Breast epithelium (tissue), 3 donors: ENCODE measurements at regions not wholly inside any gene's neighbourhood (a gene's known extent, or its start where the extent isn't known, plus 50 kb on each side); places are given as distances from the start of the nearest gene placed in this dataset.

Experiments
- POLR2A ChIP-seq: fragments of 450-650 bp; IDR thresholded peaks from one replicate; pipeline ENCODE4 v1.6.1; 2016; ENCODE audit warnings: antibody characterized with exemption, mild to moderate bottlenecking, moderate library complexity
- POLR2AphosphoS5 ChIP-seq, 3 donors: sonication (generic); formaldehyde crosslinking; IDR thresholded peaks; one replicate each; pipeline ENCODE4 v1.6.1; 2017; ENCODE audit warnings: antibody characterized with exemption in 3 of 3
- TF ChIP-seq, protein P1 (sequence below), 3 donors: fragments of 450-650 bp; IDR thresholded peaks; one replicate each; pipeline ENCODE4 v1.5.1; 2016 to 2017; ENCODE audit warnings: antibody characterized with exemption in 3 of 3, mild to moderate bottlenecking in 3 of 3, moderate library complexity in 3 of 3

DNA sequence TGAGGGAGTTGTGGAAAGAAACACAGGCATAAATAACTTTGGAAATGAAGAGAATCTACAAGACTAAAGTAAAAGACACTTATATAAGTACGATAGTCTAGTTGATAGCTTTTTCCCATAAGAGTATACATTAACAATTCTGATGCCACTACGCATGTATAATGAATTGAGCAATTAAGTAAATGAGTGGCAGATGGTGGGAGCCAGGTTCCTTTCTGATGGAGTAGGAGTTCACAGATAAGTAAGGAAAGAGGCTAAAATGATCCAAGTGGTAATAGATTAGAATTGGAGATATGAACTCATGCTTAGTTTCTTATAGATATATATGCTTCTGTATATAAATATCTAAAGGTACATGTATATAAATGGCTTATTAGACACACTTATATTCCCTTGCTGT lies 368.3 kb downstream of the FAM181B start:
- TF ChIP-seq POLR2A (no peak), POLR2AphosphoS5 (IDR thresholded peaks at IDR 0.05) (no peak)
- TF ChIP-seq, protein P1, sequence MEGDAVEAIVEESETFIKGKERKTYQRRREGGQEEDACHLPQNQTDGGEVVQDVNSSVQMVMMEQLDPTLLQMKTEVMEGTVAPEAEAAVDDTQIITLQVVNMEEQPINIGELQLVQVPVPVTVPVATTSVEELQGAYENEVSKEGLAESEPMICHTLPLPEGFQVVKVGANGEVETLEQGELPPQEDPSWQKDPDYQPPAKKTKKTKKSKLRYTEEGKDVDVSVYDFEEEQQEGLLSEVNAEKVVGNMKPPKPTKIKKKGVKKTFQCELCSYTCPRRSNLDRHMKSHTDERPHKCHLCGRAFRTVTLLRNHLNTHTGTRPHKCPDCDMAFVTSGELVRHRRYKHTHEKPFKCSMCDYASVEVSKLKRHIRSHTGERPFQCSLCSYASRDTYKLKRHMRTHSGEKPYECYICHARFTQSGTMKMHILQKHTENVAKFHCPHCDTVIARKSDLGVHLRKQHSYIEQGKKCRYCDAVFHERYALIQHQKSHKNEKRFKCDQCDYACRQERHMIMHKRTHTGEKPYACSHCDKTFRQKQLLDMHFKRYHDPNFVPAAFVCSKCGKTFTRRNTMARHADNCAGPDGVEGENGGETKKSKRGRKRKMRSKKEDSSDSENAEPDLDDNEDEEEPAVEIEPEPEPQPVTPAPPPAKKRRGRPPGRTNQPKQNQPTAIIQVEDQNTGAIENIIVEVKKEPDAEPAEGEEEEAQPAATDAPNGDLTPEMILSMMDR (IDR thresholded peaks at IDR 0.05) = no peak
